GM12878 (cell line): ENCODE measurements at regions not wholly inside any gene's neighbourhood (a gene's known extent, or its start where the extent isn't known, plus 50 kb on each side); places are given as distances from the start of the nearest gene placed in this dataset.

Experiments used
- ATAC-seq: fragments of 200-7000 bp; cut with Tn5 transposase; 3 replicates; pipeline ENCODE4 v1.9.1; 2020; ENCODE audit warnings: mild to moderate bottlenecking, moderate library complexity
- BruUV-seq: library from RNA; stranded (reverse); fragments of 400-500 nt; replicated peaks from 2 replicates; lab custom pipeline; 2021; lab: Mats Ljungman, UMichigan
- CTCF ChIA-PET: fragments of 300-600 bp; sonication (Branson Sonifier 250); formaldehyde crosslinking; extraction: SDS; loops from one replicate; lab custom pipeline; 2021; ENCODE audit warnings: inconsistent platforms; lab: Yijun Ruan, JAX
- POLR2A ChIA-PET: fragments of 350-600 bp; formaldehyde crosslinking; extraction: SDS; loops from one replicate; lab custom pipeline; 2021; ENCODE audit warnings: inconsistent platforms; lab: Charles Lee
- RAD21 ChIA-PET: fragments of 300-600 bp; sonication (Branson Sonifier 250); formaldehyde crosslinking; loops from one replicate; lab custom pipeline; 2023; ENCODE audit warnings: antibody characterized with exemption; ENCODE audit not compliant: unreplicated experiment; lab: Charles Lee
- SMC1A ChIA-PET: fragments of 300-600 bp; sonication (Branson Sonifier 250); formaldehyde crosslinking; loops from one replicate; lab custom pipeline; 2023; ENCODE audit not compliant: unreplicated experiment, uncharacterized antibody; lab: Charles Lee
- DNase-seq: peaks from one replicate; pipeline ENCODE4 v3.0.0-alpha.2; 2011; ENCODE audit warnings: low read depth, low spot score
- FAIRE-seq: peaks from 3 replicates; lab custom pipeline; 2011; peaks lifted over from hg19 to GRCh38; lab: Jason Lieb, UNC
- H2AFZ ChIP-seq: 2 replicates; pipeline ENCODE4 v1.6.0; 2011; ENCODE audit warnings: low read depth, low read length, control low read depth; ENCODE audit not compliant: control insufficient read depth
- H3K27ac ChIP-seq: 2 replicates; pipeline ENCODE4 v1.5.1; 2011; ENCODE audit warnings: control low read depth; ENCODE audit not compliant: control insufficient read depth, insufficient read depth
- H3K27me3 ChIP-seq, 2 experiments: replicated peaks in 1 of 2; 2 replicates each; pipeline versions ENCODE4 v1.6.0 to v1.6.1; 2011; ENCODE audit warnings: low read length in 1 of 2; ENCODE audit not compliant: control insufficient read depth in 2 of 2, insufficient read depth in 2 of 2
- H3K36me3 ChIP-seq, 2 experiments: 2 replicates each; pipeline ENCODE4 v1.5.1; 2011; ENCODE audit warnings: low read length in 1 of 2; ENCODE audit not compliant: control insufficient read depth in 2 of 2, insufficient read depth in 2 of 2
- H3K4me1 ChIP-seq: 2 replicates; pipeline ENCODE4 v1.6.1; 2011; ENCODE audit warnings: mild to moderate bottlenecking, low read length, moderate library complexity, mixed read lengths; ENCODE audit not compliant: control insufficient read depth, insufficient read depth
- H3K4me2 ChIP-seq: 2 replicates; pipeline ENCODE4 v1.6.0; 2011; ENCODE audit warnings: control low read depth; ENCODE audit not compliant: control insufficient read depth, insufficient read depth
- H3K4me3 ChIP-seq: fragments of 200-600 bp; sonication (generic); 2 replicates; pipeline ENCODE4 v1.5.1; 2016
- H3K79me2 ChIP-seq: 2 replicates; pipeline ENCODE4 v1.6.0; 2011; ENCODE audit warnings: low read length; ENCODE audit not compliant: control insufficient read depth, insufficient read depth
- H3K9ac ChIP-seq: 2 replicates; pipeline ENCODE4 v1.8.0; 2011; ENCODE audit warnings: low read length, control low read depth, mixed read lengths; ENCODE audit not compliant: control insufficient read depth, insufficient read depth
- H3K9me3 ChIP-seq: replicated peaks from 3 replicates; pipeline ENCODE4 v1.5.1; 2011; ENCODE audit warnings: mild to moderate bottlenecking, low read length; ENCODE audit not compliant: control insufficient read depth, insufficient read depth
- H4K20me1 ChIP-seq: 2 replicates; pipeline ENCODE4 v1.6.0; 2011; ENCODE audit not compliant: control insufficient read depth, insufficient read depth
- ATF7 ChIP-seq: fragments of 450-650 bp; IDR thresholded peaks from 2 replicates; pipeline ENCODE4 v1.6.1; 2016; ENCODE audit warnings: low read depth, mild to moderate bottlenecking
- BCL11A ChIP-seq: IDR thresholded peaks from 2 replicates; pipeline ENCODE4 v1.6.1; 2011; ENCODE audit warnings: low read depth, low read length
- BRCA1 ChIP-seq: IDR thresholded peaks from 2 replicates; pipeline ENCODE4 v1.6.1; 2011; ENCODE audit warnings: low read depth, low read length, improper control_type of control experiment
- CREM ChIP-seq: IDR thresholded peaks from 2 replicates; pipeline ENCODE4 v1.6.1; 2014; ENCODE audit warnings: antibody characterized with exemption, low read depth
- HDGF ChIP-seq: fragments of 450-650 bp; IDR thresholded peaks from 2 replicates; pipeline ENCODE4 v1.6.1; 2016; ENCODE audit warnings: antibody characterized with exemption
- HSF1 ChIP-seq: fragments of 150-350 bp; IDR thresholded peaks from 2 replicates; pipeline ENCODE4 v1.6.1; 2014; ENCODE audit warnings: mild to moderate bottlenecking, low read depth, low read length
- MEF2A ChIP-seq: IDR thresholded peaks from 2 replicates; pipeline ENCODE4 v1.6.1; 2011; ENCODE audit warnings: low read depth, mild to moderate bottlenecking, low read length, moderate library complexity; ENCODE audit not compliant: insufficient read depth
- NFXL1 ChIP-seq: fragments of 450-650 bp; IDR thresholded peaks from 2 replicates; pipeline ENCODE4 v1.6.1; 2017; ENCODE audit warnings: antibody characterized with exemption, mild to moderate bottlenecking, borderline replicate concordance
- NFYA ChIP-seq: IDR thresholded peaks from 2 replicates; pipeline ENCODE4 v1.6.1; 2011; ENCODE audit warnings: low read depth, mild to moderate bottlenecking, low read length, improper control_type of control experiment, borderline replicate concordance
- PML ChIP-seq: IDR thresholded peaks from 2 replicates; pipeline ENCODE4 v1.6.1; 2012; ENCODE audit warnings: low read length, inconsistent platforms
- RFX5 ChIP-seq: IDR thresholded peaks from 2 replicates; pipeline ENCODE4 v1.6.1; 2011; ENCODE audit warnings: low read depth, low read length, improper control_type of control experiment
- SP1 ChIP-seq: IDR thresholded peaks from one replicate; pipeline ENCODE4 v1.6.1; 2011; ENCODE audit warnings: low read depth, low read length
- ZNF384 ChIP-seq: IDR thresholded peaks from 2 replicates; pipeline ENCODE4 v1.6.1; 2012; ENCODE audit warnings: low read depth, mild to moderate bottlenecking, low read length, improper control_type of control experiment, borderline replicate concordance
- ZZZ3 ChIP-seq: IDR thresholded peaks from 2 replicates; pipeline ENCODE4 v1.6.1; 2011; ENCODE audit warnings: low read depth; ENCODE audit not compliant: control insufficient read depth, insufficient read length
- WGBS: methylation state at CpG from one replicate; pipeline ENCODE4 v1.1.6; 2016; ENCODE audit warnings: low lambda C conversion rate; ENCODE audit not compliant: insufficient replicate concordance, insufficient coverage; ENCODE audit errors: missing lambda C conversion rate; 5-methylcytosine and 5-hydroxymethylcytosine counted together
- in situ Hi-C: fragments of 300-500 bp; cut with MboI; formaldehyde crosslinking; loops from 9 replicates; pipeline ENCODE4 v1.14.3; 2018; ENCODE audit warnings: mixed read lengths
- intact Hi-C: fragments of 100-400 bp; cut with micrococcal nuclease; formaldehyde crosslinking; loops from one replicate; pipeline ENCODE4 v1.14.2; 2022; ENCODE audit not compliant: unreplicated experiment

GRCh38 chr6:134730013-134730412 lies 219.9 kb downstream of the ALDH8A1 start:
- no peak for FAIRE-seq

More at GRCh38 chr6:134730013-134730412, 219.9 kb downstream of the ALDH8A1 start:
- no peaks in the 10 kb centered on the region for H3K36me3 ChIP-seq
- no peak overlapping the region for H2AFZ ChIP-seq
- H3K4me2 ChIP-seq: no peak overlapping the region
- no peaks in the 10 kb centered on the region for H3K79me2 ChIP-seq
- no peak overlapping the region for H3K4me3 ChIP-seq
- no peak for ATAC-seq
- no peaks in the 10 kb centered on the region for H3K9me3 ChIP-seq
- CTCF ChIA-PET: no interaction called here
- no TSS peak for BruUV-seq
- no peak overlapping the region for H3K27ac ChIP-seq
- 62% methylated on average over 8 of the region's 8 CpGs for WGBS
- no peak overlapping the region for H3K9ac ChIP-seq
- no peaks in the 10 kb centered on the region for H4K20me1 ChIP-seq
- no peaks in the 10 kb centered on the region for H3K4me1 ChIP-seq
- TF ChIP-seq RFX5 (no peak), ZZZ3 (no peak), PML (no peak), NFYA (no peak), CREM (no peak), NFXL1 (no peak), MEF2A (no peak), HSF1 (no peak), BRCA1 (no peak), ATF7 (no peak), SP1 (no peak), ZNF384 (no peak), HDGF (no peak), BCL11A (no peak)
- TF ChIP-seq, all 136 proteins: peak for 0
- H3K27me3 ChIP-seq: no peaks in the 10 kb centered on the region; a peak in 1 of 4 replicates
- ChIA-PET SMC1A (no interaction called here), POLR2A (no interaction called here), RAD21 (no interaction called here)
- in situ Hi-C loops: no loop called here
- DNase-seq: no peak
- intact Hi-C loops: no loop called here
